SK-N-SH treated with all-trans-retinoic acid at 6 μM for 48 hours (cell line): ENCODE measurements at regions not wholly inside any gene's neighbourhood (a gene's known extent, or its start where the extent isn't known, plus 50 kb on each side); places are given as distances from the start of the nearest gene placed in this dataset.
"Not testable (repeated sequence)": the region's sequence is repeated elsewhere in the genome, so short reads cannot be mapped to it uniquely, and the experiment has no call there.

Source experiments
- ZNF565 ChIP-seq: fragments of 450-650 bp; formaldehyde crosslinking; conservative IDR thresholded peaks from 2 replicates; pipeline ENCODE4 v1.5.0; 2020; ENCODE audit warnings: low read depth, mild to moderate bottlenecking, moderate library complexity
- TF ChIP-seq, protein P1 (sequence below): fragments of 250-450 bp; sonication (Bioruptor Pico); IDR thresholded peaks from 2 replicates; pipeline ENCODE4 v1.5.1; 2021; ENCODE audit warnings: mild to moderate bottlenecking, moderate library complexity

GRCh38 chr19:14270557-14270956 lies 64.6 kb upstream of the ADGRL1 start:
- TF ChIP-seq ZNF565 = not testable (repeated sequence)
- TF ChIP-seq, protein P1, sequence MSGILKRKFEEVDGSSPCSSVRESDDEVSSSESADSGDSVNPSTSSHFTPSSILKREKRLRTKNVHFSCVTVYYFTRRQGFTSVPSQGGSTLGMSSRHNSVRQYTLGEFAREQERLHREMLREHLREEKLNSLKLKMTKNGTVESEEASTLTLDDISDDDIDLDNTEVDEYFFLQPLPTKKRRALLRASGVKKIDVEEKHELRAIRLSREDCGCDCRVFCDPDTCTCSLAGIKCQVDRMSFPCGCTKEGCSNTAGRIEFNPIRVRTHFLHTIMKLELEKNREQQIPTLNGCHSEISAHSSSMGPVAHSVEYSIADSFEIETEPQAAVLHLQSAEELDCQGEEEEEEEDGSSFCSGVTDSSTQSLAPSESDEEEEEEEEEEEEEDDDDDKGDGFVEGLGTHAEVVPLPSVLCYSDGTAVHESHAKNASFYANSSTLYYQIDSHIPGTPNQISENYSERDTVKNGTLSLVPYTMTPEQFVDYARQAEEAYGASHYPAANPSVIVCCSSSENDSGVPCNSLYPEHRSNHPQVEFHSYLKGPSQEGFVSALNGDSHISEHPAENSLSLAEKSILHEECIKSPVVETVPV (CRISPR knock-in tag) = not testable (repeated sequence)
